Activated CD4-positive, alpha-beta T cell treated with anti-CD3 and anti-CD28 coated beads for 36 hours (primary cell): ENCODE measurements at regions not wholly inside any gene's neighbourhood (a gene's known extent, or its start where the extent isn't known, plus 50 kb on each side); places are given as distances from the start of the nearest gene placed in this dataset.

Experiments used
- ATAC-seq: fragments of 200-7000 bp; cut with Tn5 transposase; one replicate; pipeline ENCODE4 v1.10.0; 2021; ENCODE audit warnings: mild to moderate bottlenecking, moderate library complexity
- CTCF ChIA-PET: fragments of 350-600 bp; sonication (Branson Sonifier 250); formaldehyde crosslinking; loops from one replicate; lab custom pipeline; 2021; ENCODE audit warnings: antibody characterized with exemption; lab: Charles Lee
- POLR2A ChIA-PET: fragments of 350-600 bp; sonication (Branson Sonifier 250); formaldehyde crosslinking; loops from one replicate; lab custom pipeline; 2021; ENCODE audit warnings: antibody characterized with exemption, inconsistent platforms; lab: Charles Lee
- DNase-seq: peaks from one replicate; pipeline ENCODE4 v3.0.0-alpha.2; 2020
- H3K27ac Mint-ChIP-seq: one replicate; pipeline ENCODE4 v1.8.0; 2021; ENCODE audit warnings: mixed read lengths
- H3K27me3 Mint-ChIP-seq: one replicate; pipeline ENCODE4 v1.8.0; 2021; ENCODE audit warnings: mixed read lengths
- H3K36me3 Mint-ChIP-seq: one replicate; pipeline ENCODE4 v1.8.0; 2021; ENCODE audit warnings: low read depth, mixed read lengths
- H3K4me1 Mint-ChIP-seq: one replicate; pipeline ENCODE4 v1.8.0; 2021; ENCODE audit warnings: mixed read lengths
- H3K4me3 Mint-ChIP-seq: one replicate; pipeline ENCODE4 v1.8.0; 2021; ENCODE audit warnings: mild to moderate bottlenecking, moderate library complexity, mixed read lengths
- H3K9me3 Mint-ChIP-seq: one replicate; pipeline ENCODE4 v1.8.0; 2021; ENCODE audit warnings: low read depth, mixed read lengths
- intact Hi-C, 2 experiments: fragments of 100-400 bp; cut with DNase I in 1 of 2; cut with micrococcal nuclease in 1 of 2; formaldehyde crosslinking; loops; one replicate each; pipeline versions ENCODE4 v1.14.2 to v1.15.1; 2022 to 2024; cut with DNase I, micrococcal nuclease

- H3K27ac Mint-ChIP-seq = no peak overlapping the region
- DNase-seq (no peak), ATAC-seq (no peak)
- ChIA-PET POLR2A (no interaction called here), CTCF (no interaction called here)
- intact Hi-C loops = no loop called here
- no peaks in the 10 kb centered on the region for H3K27me3 Mint-ChIP-seq
- no peaks in the 10 kb centered on the region for H3K9me3 Mint-ChIP-seq
- no peak overlapping the region for H3K4me3 Mint-ChIP-seq
- H3K36me3 Mint-ChIP-seq = no peaks in the 10 kb centered on the region
- H3K4me1 Mint-ChIP-seq = no peaks in the 10 kb centered on the region
These were observed 101.5 kb upstream of the SLC24A3 start for GRCh38 chr20:19110881-19111460.

- Mint-ChIP-seq H3K4me3 (no peak overlapping the region), H3K27me3 (no peaks in the 10 kb centered on the region), H3K36me3 (no peaks in the 10 kb centered on the region), H3K9me3 (no peaks in the 10 kb centered on the region), H3K4me1 (no peaks in the 10 kb centered on the region), H3K27ac (no peak overlapping the region)
- ATAC-seq (no peak), DNase-seq (no peak)
- intact Hi-C loops = no loop called here
- ChIA-PET CTCF (no interaction called here), POLR2A (no interaction called here)
These were observed 99.6 kb upstream of the SLC24A3 start for GRCh38 chr20:19112828-19113227.

GRCh38 chr20:19113343-19113930, 99.0 kb upstream of the SLC24A3 start:
- intact Hi-C loops = no loop called here

GRCh38 chr20:19114410-19114809, 98.0 kb upstream of the SLC24A3 start:
- ChIA-PET CTCF (no interaction called here), POLR2A (no interaction called here)
- Mint-ChIP-seq H3K4me1 (no peaks in the 10 kb centered on the region), H3K36me3 (no peaks in the 10 kb centered on the region), H3K27ac (no peak overlapping the region), H3K4me3 (no peak overlapping the region), H3K27me3 (no peaks in the 10 kb centered on the region), H3K9me3 (no peaks in the 10 kb centered on the region)
- intact Hi-C loops = no loop called here
- no peak for ATAC-seq
- no peak for DNase-seq

More at GRCh38 chr20:19113343-19113930, 99.0 kb upstream of the SLC24A3 start:
- no peak for DNase-seq
- Mint-ChIP-seq H3K4me1 (no peaks in the 10 kb centered on the region), H3K27ac (no peak overlapping the region), H3K27me3 (no peaks in the 10 kb centered on the region), H3K9me3 (no peaks in the 10 kb centered on the region), H3K36me3 (no peaks in the 10 kb centered on the region), H3K4me3 (no peak overlapping the region)
- CTCF ChIA-PET = no interaction called here
- POLR2A ChIA-PET = no interaction called here
- no peak for ATAC-seq

GRCh38 chr20:19115581-19115980, 96.9 kb upstream of the SLC24A3 start:
- H3K27ac Mint-ChIP-seq = no peak overlapping the region
- ChIA-PET CTCF (no interaction called here), POLR2A (no interaction called here)
- no peaks in the 10 kb centered on the region for H3K36me3 Mint-ChIP-seq
- no peak overlapping the region for H3K4me3 Mint-ChIP-seq
- DNase-seq (no peak), ATAC-seq (no peak)
- no peaks in the 10 kb centered on the region for H3K9me3 Mint-ChIP-seq
- no peaks in the 10 kb centered on the region for H3K27me3 Mint-ChIP-seq
- H3K4me1 Mint-ChIP-seq = no peaks in the 10 kb centered on the region
- intact Hi-C loops = no loop called here

- DNase-seq (no peak), ATAC-seq (no peak)
- ChIA-PET POLR2A (no interaction called here), CTCF (no interaction called here)
- H3K4me1 Mint-ChIP-seq = no peaks in the 10 kb centered on the region
- H3K27ac Mint-ChIP-seq = no peak overlapping the region
- H3K27me3 Mint-ChIP-seq = no peaks in the 10 kb centered on the region
- intact Hi-C loops = no loop called here
- no peak overlapping the region for H3K4me3 Mint-ChIP-seq
- no peaks in the 10 kb centered on the region for H3K9me3 Mint-ChIP-seq
- no peaks in the 10 kb centered on the region for H3K36me3 Mint-ChIP-seq
These were observed 92.4 kb upstream of the SLC24A3 start for GRCh38 chr20:19120011-19120410.

- Mint-ChIP-seq H3K9me3 (no peaks in the 10 kb centered on the region), H3K27me3 (no peaks in the 10 kb centered on the region), H3K4me1 (no peaks in the 10 kb centered on the region), H3K36me3 (no peaks in the 10 kb centered on the region), H3K4me3 (no peak overlapping the region), H3K27ac (no peak overlapping the region)
- CTCF ChIA-PET = no interaction called here
- ATAC-seq = no peak
- intact Hi-C loops = no loop called here
- DNase-seq = no peak
- POLR2A ChIA-PET = no interaction called here
These were observed 91.9 kb upstream of the SLC24A3 start for GRCh38 chr20:19120569-19120968.

- DNase-seq (no peak), ATAC-seq (no peak)
- Mint-ChIP-seq H3K36me3 (no peaks in the 10 kb centered on the region), H3K27ac (no peak overlapping the region), H3K9me3 (no peaks in the 10 kb centered on the region), H3K4me3 (no peak overlapping the region), H3K4me1 (no peaks in the 10 kb centered on the region), H3K27me3 (no peaks in the 10 kb centered on the region)
- ChIA-PET CTCF (no interaction called here), POLR2A (no interaction called here)
- intact Hi-C loops = no loop called here
These were observed 91.0 kb upstream of the SLC24A3 start for GRCh38 chr20:19121463-19121862.

GRCh38 chr20:19121916-19122315, 90.5 kb upstream of the SLC24A3 start:
- no peaks in the 10 kb centered on the region for H3K9me3 Mint-ChIP-seq
- no peaks in the 10 kb centered on the region for H3K36me3 Mint-ChIP-seq
- H3K27me3 Mint-ChIP-seq = no peaks in the 10 kb centered on the region
- H3K27ac Mint-ChIP-seq = no peak overlapping the region
- CTCF ChIA-PET = no interaction called here
- H3K4me3 Mint-ChIP-seq = no peak overlapping the region
- POLR2A ChIA-PET = no interaction called here
- intact Hi-C loops = no loop called here
- ATAC-seq (no peak), DNase-seq (no peak)
- no peaks in the 10 kb centered on the region for H3K4me1 Mint-ChIP-seq

- Mint-ChIP-seq H3K4me3 (no peak overlapping the region), H3K9me3 (no peaks in the 10 kb centered on the region), H3K4me1 (no peaks in the 10 kb centered on the region), H3K27me3 (no peaks in the 10 kb centered on the region), H3K27ac (no peak overlapping the region), H3K36me3 (no peaks in the 10 kb centered on the region)
- DNase-seq (no peak), ATAC-seq (no peak)
- POLR2A ChIA-PET = no interaction called here
- CTCF ChIA-PET = no interaction called here
- intact Hi-C loops = no loop called here
These were observed 90.0 kb upstream of the SLC24A3 start for GRCh38 chr20:19122395-19122794.

- intact Hi-C loops = no loop called here
- no peaks in the 10 kb centered on the region for H3K36me3 Mint-ChIP-seq
- ATAC-seq (no peak), DNase-seq (no peak)
- H3K27ac Mint-ChIP-seq = no peak overlapping the region
- no peak overlapping the region for H3K4me3 Mint-ChIP-seq
- no peaks in the 10 kb centered on the region for H3K9me3 Mint-ChIP-seq
- H3K4me1 Mint-ChIP-seq = no peaks in the 10 kb centered on the region
- ChIA-PET CTCF (no interaction called here), POLR2A (no interaction called here)
- no peaks in the 10 kb centered on the region for H3K27me3 Mint-ChIP-seq
These were observed 86.9 kb upstream of the SLC24A3 start for GRCh38 chr20:19125508-19125907.

- Mint-ChIP-seq H3K36me3 (no peaks in the 10 kb centered on the region), H3K4me1 (no peaks in the 10 kb centered on the region), H3K27me3 (no peaks in the 10 kb centered on the region), H3K4me3 (no peak overlapping the region), H3K9me3 (peaks cover under 1% of the 10 kb centered on the region), H3K27ac (no peak overlapping the region)
- intact Hi-C loops = no loop called here
- no peak for ATAC-seq
- DNase-seq = no peak
- ChIA-PET CTCF (interaction anchor here (0.6 kb wide), 1 partner anchor 27 kb away, joined by 3 read pairs; no protein-coding TSS in a partner anchor), POLR2A (no interaction called here)
These were observed 83.1 kb upstream of the SLC24A3 start for GRCh38 chr20:19129306-19129705.
